Kidney (tissue), 13 donors: ENCODE measurements at regions not wholly inside any gene's neighbourhood (a gene's known extent, or its start where the extent isn't known, plus 50 kb on each side); places are given as distances from the start of the nearest gene placed in this dataset.

ENCODE experiments used
- DNase-seq, 5 donors: peaks; one replicate each; pipeline ENCODE4 v3.0.0-alpha.2; 2013 to 2020
- FAIRE-seq: peaks from 2 replicates; lab custom pipeline; 2012; peaks lifted over from hg19 to GRCh38; lab: Jason Lieb, UNC
- H3K27ac ChIP-seq, 2 donors: one replicate each; pipeline ENCODE4 v1.7.0; 2013; ENCODE audit warnings: low read depth in 2 of 2, low read length in 2 of 2, inconsistent platforms in 1 of 2
- H3K27me3 ChIP-seq: one replicate; pipeline ENCODE4 v1.7.1; 2013; ENCODE audit warnings: low read length, inconsistent platforms; ENCODE audit not compliant: control insufficient read depth, insufficient read depth
- H3K36me3 ChIP-seq, 3 donors: one replicate each; pipeline versions ENCODE4 v1.7.0 to v1.7.1; 2013; ENCODE audit warnings: low read length in 3 of 3, control low read depth in 1 of 3, inconsistent platforms in 1 of 3; ENCODE audit not compliant: insufficient read depth in 3 of 3, control insufficient read depth in 2 of 3
- H3K4me1 ChIP-seq, 3 donors: one replicate each; pipeline versions ENCODE4 v1.7.0 to v1.7.1; 2013; ENCODE audit warnings: low read length in 3 of 3, inconsistent platforms in 1 of 3, low read depth in 1 of 3; ENCODE audit not compliant: control insufficient read depth in 2 of 3, insufficient read depth in 2 of 3
- H3K4me3 ChIP-seq, 3 donors: one replicate each; pipeline versions ENCODE4 v1.7.0 to v1.8.1; 2013; ENCODE audit warnings: low read length in 3 of 3, control low read depth in 1 of 3, inconsistent platforms in 1 of 3
- H3K9ac ChIP-seq, 3 donors: one replicate each; pipeline versions ENCODE4 v1.7.0 to v1.7.1; 2013; ENCODE audit warnings: low read length in 3 of 3, control low read depth in 1 of 3, inconsistent platforms in 1 of 3
- H3K9me3 ChIP-seq, 3 donors: one replicate each; pipeline versions ENCODE4 v1.7.0 to v1.7.1; 2013; ENCODE audit warnings: low read length in 3 of 3, control low read depth in 1 of 3, inconsistent platforms in 1 of 3; ENCODE audit not compliant: control insufficient read depth in 2 of 3, insufficient read depth in 1 of 3
- CTCF ChIP-seq: IDR thresholded peaks from 3 replicates; pipeline ENCODE4 v1.5.1; 2012; ENCODE audit warnings: mild to moderate bottlenecking, moderate library complexity, borderline replicate concordance; ENCODE audit not compliant: insufficient read depth; ENCODE audit errors: extremely low read depth
- intact Hi-C: fragments of 100-400 bp; cut with DNase I; formaldehyde crosslinking; loops from one replicate; pipeline ENCODE4 v1.11.1; 2022
- donor health status: control.
- donor health status: control.
- donor health status: control.
- donor health status: control.
- donor health status: control.
- donor health status: DM: yes; HTN: yes; CAD: no.
- donor health status: Normal renal cell carcinoma (clear cell type).

DNA sequence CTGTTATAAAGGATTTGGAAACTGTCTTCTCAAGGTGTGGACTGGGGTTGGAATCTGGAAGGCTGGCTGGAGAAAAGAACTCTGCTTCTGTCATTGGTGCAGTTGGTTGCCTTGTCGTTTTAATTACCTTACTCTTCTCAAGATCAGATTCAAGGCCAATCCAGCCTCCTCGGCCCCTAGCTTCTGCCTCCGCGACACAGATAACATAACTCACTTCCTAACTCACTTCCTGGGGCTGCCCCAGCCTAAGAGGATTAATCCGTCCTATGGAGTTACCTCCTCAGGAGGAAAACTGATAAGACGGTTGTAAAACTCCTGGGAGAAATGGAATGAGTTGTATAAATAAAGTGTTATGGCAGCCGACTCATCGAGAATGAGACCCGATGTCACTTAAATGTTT lies 389.1 kb upstream of the WWC1 start:
- Histone ChIP-seq H3K4me3 (no peak overlapping the region), H3K9me3 (no peaks in the 10 kb centered on the region), H3K36me3 (no peaks in the 10 kb centered on the region), H3K27me3 (no peaks in the 10 kb centered on the region), H3K4me1 (no peaks in the 10 kb centered on the region), H3K27ac (no peak overlapping the region), H3K9ac (no peak overlapping the region)
- no peak for TF ChIP-seq CTCF
- intact Hi-C loops = no loop called here
- DNase-seq = no peak
- FAIRE-seq = no peak

DNA sequence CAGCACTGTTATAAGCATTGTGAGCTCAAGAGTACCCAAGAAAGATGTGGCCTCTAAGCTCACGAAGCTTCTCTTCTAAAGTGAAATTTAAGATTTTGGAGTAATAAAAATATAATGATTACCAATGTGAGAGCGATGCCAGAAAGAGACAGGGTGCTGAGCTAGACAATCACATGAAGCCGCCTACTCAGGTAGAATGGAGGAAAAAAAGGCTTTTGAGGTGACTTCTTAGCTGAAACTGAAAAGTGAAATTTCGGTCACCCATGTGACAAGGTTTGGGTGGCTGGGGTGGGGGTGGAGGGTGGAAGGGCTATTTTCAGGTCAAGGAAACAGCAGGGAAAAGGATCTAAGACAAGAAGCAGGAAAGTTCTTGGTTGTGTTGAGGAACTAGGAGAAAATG lies 388.2 kb upstream of the WWC1 start:
- H3K36me3 ChIP-seq = no peaks in the 10 kb centered on the region
- H3K27me3 ChIP-seq = no peaks in the 10 kb centered on the region
- intact Hi-C loops = no loop called here
- no peak for TF ChIP-seq CTCF
- no peaks in the 10 kb centered on the region for H3K9me3 ChIP-seq
- no peak overlapping the region for H3K9ac ChIP-seq
- no peak overlapping the region for H3K27ac ChIP-seq
- no peak overlapping the region for H3K4me3 ChIP-seq
- DNase-seq = no peak
- no peak for FAIRE-seq
- no peaks in the 10 kb centered on the region for H3K4me1 ChIP-seq

DNA sequence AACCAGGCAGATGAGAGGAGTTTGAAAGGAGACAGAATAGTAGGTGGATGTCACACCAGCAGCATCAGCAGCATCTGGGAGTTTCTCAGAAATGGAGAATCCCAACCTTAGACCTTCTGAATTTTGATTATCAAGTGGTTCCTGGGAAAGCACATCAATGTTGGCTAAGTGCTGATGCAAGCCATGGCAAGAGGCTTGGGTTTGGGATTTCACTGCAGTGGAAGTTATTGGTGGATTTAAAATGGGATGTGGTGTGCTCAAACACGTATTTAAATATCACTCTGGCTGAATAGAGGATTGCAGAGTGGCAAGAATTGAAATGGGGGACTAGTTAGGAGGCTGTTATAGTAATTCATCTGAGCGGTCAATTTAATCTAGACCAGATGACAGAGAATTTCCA lies 387.8 kb upstream of the WWC1 start:
- no peaks in the 10 kb centered on the region for H3K9me3 ChIP-seq
- H3K4me1 ChIP-seq = no peaks in the 10 kb centered on the region
- H3K27me3 ChIP-seq = no peaks in the 10 kb centered on the region
- FAIRE-seq = no peak
- H3K36me3 ChIP-seq = no peaks in the 10 kb centered on the region
- H3K4me3 ChIP-seq = no peak overlapping the region
- H3K27ac ChIP-seq = no peak overlapping the region
- intact Hi-C loops = no loop called here
- no peak for DNase-seq
- no peak overlapping the region for H3K9ac ChIP-seq
- TF ChIP-seq CTCF = no peak

- DNase-seq (no peak), FAIRE-seq (no peak)
- no peak overlapping the region for H3K4me3 ChIP-seq
- TF ChIP-seq CTCF = no peak
- H3K9ac ChIP-seq = no peak overlapping the region
- H3K36me3 ChIP-seq = no peaks in the 10 kb centered on the region
- no peaks in the 10 kb centered on the region for H3K4me1 ChIP-seq
- no peaks in the 10 kb centered on the region for H3K27me3 ChIP-seq
- no peaks in the 10 kb centered on the region for H3K9me3 ChIP-seq
- H3K27ac ChIP-seq = no peak overlapping the region
- intact Hi-C loops = no loop called here
Observed at GRCh38 chr5:167905919-167906853, 385.3 kb upstream of the WWC1 start.
